ENCODE measurements at regions not wholly inside any gene's neighbourhood (a gene's known extent, or its start where the extent isn't known, plus 50 kb on each side); places are given as distances from the start of the nearest gene placed in this dataset.

- Histone ChIP-seq H3K9me3 (ENCODE audit: control insufficient read depth in 4 of 4, insufficient read depth in 3 of 4, low read length in 3 of 4) (no peaks in the 10 kb centered on the region), H3K4me1 (ENCODE audit: control insufficient read depth in 5 of 5, insufficient read depth in 5 of 5, low read length in 5 of 5) (no peaks in the 10 kb centered on the region), H3K27ac (ENCODE audit: low read depth in 1 of 2, low read length in 1 of 2) (no peak overlapping the region), H3K36me3 (ENCODE audit: control insufficient read depth in 4 of 4, insufficient read depth in 4 of 4, low read length in 4 of 4) (no peaks in the 10 kb centered on the region), H3K9ac (ENCODE audit: insufficient read depth in 1 of 2, low read length in 2 of 2) (no peak overlapping the region), H3K27me3 (ENCODE audit: control insufficient read depth in 3 of 3, insufficient read depth in 3 of 3, low read length in 2 of 3) (peaks cover 0 to 9% (median 0%) of the 10 kb centered on the region in 3 donors), H3K4me3 (no peak overlapping the region)
- 62 to 74% methylated on average over 9 of the region's 9 CpGs for WGBS, 2 donors
- ATAC-seq (ENCODE audit: insufficient read depth, low FRiP score): no peak
- TF ChIP-seq, protein P1, sequence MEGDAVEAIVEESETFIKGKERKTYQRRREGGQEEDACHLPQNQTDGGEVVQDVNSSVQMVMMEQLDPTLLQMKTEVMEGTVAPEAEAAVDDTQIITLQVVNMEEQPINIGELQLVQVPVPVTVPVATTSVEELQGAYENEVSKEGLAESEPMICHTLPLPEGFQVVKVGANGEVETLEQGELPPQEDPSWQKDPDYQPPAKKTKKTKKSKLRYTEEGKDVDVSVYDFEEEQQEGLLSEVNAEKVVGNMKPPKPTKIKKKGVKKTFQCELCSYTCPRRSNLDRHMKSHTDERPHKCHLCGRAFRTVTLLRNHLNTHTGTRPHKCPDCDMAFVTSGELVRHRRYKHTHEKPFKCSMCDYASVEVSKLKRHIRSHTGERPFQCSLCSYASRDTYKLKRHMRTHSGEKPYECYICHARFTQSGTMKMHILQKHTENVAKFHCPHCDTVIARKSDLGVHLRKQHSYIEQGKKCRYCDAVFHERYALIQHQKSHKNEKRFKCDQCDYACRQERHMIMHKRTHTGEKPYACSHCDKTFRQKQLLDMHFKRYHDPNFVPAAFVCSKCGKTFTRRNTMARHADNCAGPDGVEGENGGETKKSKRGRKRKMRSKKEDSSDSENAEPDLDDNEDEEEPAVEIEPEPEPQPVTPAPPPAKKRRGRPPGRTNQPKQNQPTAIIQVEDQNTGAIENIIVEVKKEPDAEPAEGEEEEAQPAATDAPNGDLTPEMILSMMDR (IDR thresholded peaks at IDR 0.05; ENCODE audit: control extremely low read depth, extremely low read depth): no peak
- DNase-seq: no peak
Observed at GRCh38 chr4:181827246-181827645, 416.0 kb upstream of the TENM3 start.

GRCh38 chr4:181830404-181831035 is 412.7 kb upstream of the TENM3 start:
- WGBS, 2 donors: 58 to 74% methylated on average over 6 of the region's 6 CpGs
- Histone ChIP-seq H3K4me1 (ENCODE audit: control insufficient read depth in 5 of 5, insufficient read depth in 5 of 5, low read length in 5 of 5) (no peaks in the 10 kb centered on the region), H3K27ac (ENCODE audit: low read depth in 1 of 2, low read length in 1 of 2) (no peak overlapping the region), H3K9me3 (ENCODE audit: control insufficient read depth in 4 of 4, insufficient read depth in 3 of 4, low read length in 3 of 4) (peaks cover 0 to 2% (median 0%) of the 10 kb centered on the region in 4 donors), H3K4me3 (no peak overlapping the region), H3K27me3 (ENCODE audit: control insufficient read depth in 3 of 3, insufficient read depth in 3 of 3, low read length in 2 of 3) (peaks cover 0 to 9% (median 0%) of the 10 kb centered on the region in 3 donors), H3K9ac (ENCODE audit: insufficient read depth in 1 of 2, low read length in 2 of 2) (no peak overlapping the region), H3K36me3 (ENCODE audit: control insufficient read depth in 4 of 4, insufficient read depth in 4 of 4, low read length in 4 of 4) (no peaks in the 10 kb centered on the region)
- TF ChIP-seq, protein P1 (IDR thresholded peaks at IDR 0.05; ENCODE audit: control extremely low read depth, extremely low read depth): no peak
- no peak for ATAC-seq (ENCODE audit: insufficient read depth, low FRiP score)
- DNase-seq: no peak

DNA sequence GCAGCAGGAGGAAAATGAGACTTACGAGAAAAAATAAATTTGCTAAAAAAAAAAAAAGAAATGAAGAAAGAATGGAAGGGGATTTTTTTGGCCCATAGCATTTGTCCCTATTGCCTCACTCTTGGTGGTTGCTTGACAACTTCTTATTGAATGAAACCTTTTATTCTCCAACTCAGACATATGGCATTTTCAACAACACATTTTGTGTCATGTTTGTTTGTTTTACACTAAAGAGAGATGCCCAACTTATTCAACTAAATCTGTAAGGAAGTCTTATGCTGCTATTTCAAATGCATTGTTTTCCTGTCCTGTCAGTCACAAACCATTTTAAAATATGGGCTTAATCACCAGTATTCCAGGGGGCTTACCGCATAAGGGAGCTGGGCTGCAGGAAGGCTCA is 409.1 kb upstream of the TENM3 start:
- TF ChIP-seq, protein P1 (IDR thresholded peaks at IDR 0.05; ENCODE audit: control extremely low read depth, extremely low read depth): no peak
- Histone ChIP-seq H3K27ac (ENCODE audit: low read depth in 1 of 2, low read length in 1 of 2) (no peak overlapping the region), H3K9ac (ENCODE audit: insufficient read depth in 1 of 2, low read length in 2 of 2) (no peak overlapping the region), H3K36me3 (ENCODE audit: control insufficient read depth in 4 of 4, insufficient read depth in 4 of 4, low read length in 4 of 4) (no peaks in the 10 kb centered on the region), H3K4me1 (ENCODE audit: control insufficient read depth in 5 of 5, insufficient read depth in 5 of 5, low read length in 5 of 5) (no peaks in the 10 kb centered on the region), H3K27me3 (ENCODE audit: control insufficient read depth in 3 of 3, insufficient read depth in 3 of 3, low read length in 2 of 3) (no peaks in the 10 kb centered on the region), H3K9me3 (ENCODE audit: control insufficient read depth in 4 of 4, insufficient read depth in 3 of 4, low read length in 3 of 4) (peaks cover 0 to 2% (median 0%) of the 10 kb centered on the region in 4 donors), H3K4me3 (no peak overlapping the region)
- DNase-seq: no peak
- ATAC-seq (ENCODE audit: insufficient read depth, low FRiP score): no peak
- WGBS, 2 donors: 85 to 92% methylated on average over 2 of the region's 2 CpGs

DNA sequence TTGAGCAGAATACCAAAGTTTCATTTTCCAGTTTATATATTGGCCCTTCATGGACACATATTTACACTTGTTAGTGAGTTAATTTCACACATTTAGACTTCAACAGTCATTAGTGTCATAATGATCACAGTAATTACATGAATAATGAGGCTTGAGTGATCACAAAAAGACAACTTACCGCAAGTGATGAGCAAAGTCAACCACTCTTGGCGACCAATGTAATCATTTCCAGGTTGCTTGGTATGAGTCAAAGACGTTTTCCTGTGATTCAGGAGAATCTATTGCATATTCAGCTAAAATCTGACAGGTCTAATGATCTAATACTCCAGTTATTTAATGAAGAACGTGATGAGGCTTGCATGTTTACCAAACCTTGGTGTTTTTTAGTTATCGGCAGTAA is 407.9 kb upstream of the TENM3 start:
- Histone ChIP-seq H3K9ac (ENCODE audit: insufficient read depth in 1 of 2, low read length in 2 of 2) (no peak overlapping the region), H3K27me3 (ENCODE audit: control insufficient read depth in 3 of 3, insufficient read depth in 3 of 3, low read length in 2 of 3) (no peaks in the 10 kb centered on the region), H3K36me3 (ENCODE audit: control insufficient read depth in 4 of 4, insufficient read depth in 4 of 4, low read length in 4 of 4) (no peaks in the 10 kb centered on the region), H3K4me3 (no peak overlapping the region), H3K27ac (ENCODE audit: low read depth in 1 of 2, low read length in 1 of 2) (no peak overlapping the region), H3K4me1 (ENCODE audit: control insufficient read depth in 5 of 5, insufficient read depth in 5 of 5, low read length in 5 of 5) (no peaks in the 10 kb centered on the region), H3K9me3 (ENCODE audit: control insufficient read depth in 4 of 4, insufficient read depth in 3 of 4, low read length in 3 of 4) (peaks cover 0 to 2% (median 0%) of the 10 kb centered on the region in 4 donors)
- ATAC-seq (ENCODE audit: insufficient read depth, low FRiP score): no peak
- TF ChIP-seq, protein P1 (IDR thresholded peaks at IDR 0.05; ENCODE audit: control extremely low read depth, extremely low read depth): no peak
- no peak for DNase-seq
- WGBS, 2 donors: 76 to 78% methylated on average over 5 of the region's 5 CpGs
